IPS DF 19.7 (cell line): ENCODE measurements at regions not wholly inside any gene's neighbourhood (a gene's known extent, or its start where the extent isn't known, plus 50 kb on each side); places are given as distances from the start of the nearest gene placed in this dataset.

Source experiments
- DNase-seq: peaks from one replicate; pipeline ENCODE4 v3.0.0-alpha.2; 2013; ENCODE audit warnings: low read depth, low spot score

GRCh38 chr6:10048370-10049297, 366.2 kb downstream of the TFAP2A start:
- DNase-seq: no peak

- no peak for DNase-seq
Observed at GRCh38 chr6:10042280-10042679, 372.6 kb downstream of the TFAP2A start.

- DNase-seq: no peak
Observed at GRCh38 chr6:10033223-10033829, 381.5 kb downstream of the TFAP2A start.

GRCh38 chr6:10031617-10032016, 383.3 kb downstream of the TFAP2A start:
- no peak for DNase-seq

GRCh38 chr6:10030942-10031537, 383.8 kb downstream of the TFAP2A start:
- DNase-seq: no peak

GRCh38 chr6:10028222-10028621, 386.7 kb downstream of the TFAP2A start:
- DNase-seq: no peak

GRCh38 chr6:10019851-10020250, 395.0 kb downstream of the TFAP2A start:
- no peak for DNase-seq

- no peak for DNase-seq
Observed at GRCh38 chr6:10014557-10014956, 400.3 kb downstream of the TFAP2A start.

- no peak for DNase-seq
Observed at GRCh38 chr6:10000551-10000950, 414.3 kb downstream of the TFAP2A start.

GRCh38 chr6:9999796-10000195, 415.1 kb downstream of the TFAP2A start:
- DNase-seq: no peak

- DNase-seq: no peak
Observed at GRCh38 chr6:9986273-9986672, 428.6 kb downstream of the TFAP2A start.

GRCh38 chr6:9985481-9985880, 429.4 kb downstream of the TFAP2A start:
- DNase-seq: no peak

- DNase-seq: no peak
Observed at GRCh38 chr6:9984607-9985006, 430.3 kb downstream of the TFAP2A start.

GRCh38 chr6:9983168-9983567, 431.7 kb downstream of the TFAP2A start:
- DNase-seq: no peak

- no peak for DNase-seq
Observed at GRCh38 chr6:9982215-9982614, 432.7 kb downstream of the TFAP2A start.

- no peak for DNase-seq
Observed at GRCh38 chr6:9979996-9980395, 434.9 kb downstream of the TFAP2A start.

- DNase-seq: no peak
Observed at GRCh38 chr6:9978480-9978879, 436.4 kb downstream of the TFAP2A start.

GRCh38 chr6:9977411-9977810, 437.5 kb downstream of the TFAP2A start:
- no peak for DNase-seq

GRCh38 chr6:9961646-9962045, 453.2 kb downstream of the TFAP2A start:
- DNase-seq: no peak

GRCh38 chr6:9957215-9957759, 457.6 kb downstream of the TFAP2A start:
- no peak for DNase-seq

- DNase-seq: no peak
Observed at GRCh38 chr6:9948678-9949077, 466.2 kb downstream of the TFAP2A start.

GRCh38 chr6:9943986-9944385, 470.9 kb downstream of the TFAP2A start:
- DNase-seq: no peak
